ENCODE measurements at regions not wholly inside any gene's neighbourhood (a gene's known extent, or its start where the extent isn't known, plus 50 kb on each side); places are given as distances from the start of the nearest gene placed in this dataset.

DNA sequence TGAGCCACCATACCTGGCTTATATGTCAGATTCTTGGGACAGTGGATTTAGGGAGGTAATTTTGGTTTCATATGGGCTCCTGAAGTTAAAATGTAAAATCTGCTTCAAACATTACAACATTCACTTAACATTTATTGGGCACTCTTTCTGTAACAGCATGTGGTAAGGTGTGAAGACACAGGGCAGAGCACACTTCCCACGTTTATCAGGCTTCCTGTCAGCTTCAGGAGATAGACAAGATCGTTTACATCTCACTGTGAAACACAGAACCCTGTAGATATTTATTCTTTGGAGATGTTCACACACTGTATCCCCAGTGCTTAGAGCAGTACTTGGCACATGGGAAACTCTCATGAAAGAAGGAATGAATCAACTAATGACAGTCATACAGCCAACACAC lies 426.0 kb upstream of the RARB start:
- DNase-seq (ENCODE audit: low read depth): no peak

DNA sequence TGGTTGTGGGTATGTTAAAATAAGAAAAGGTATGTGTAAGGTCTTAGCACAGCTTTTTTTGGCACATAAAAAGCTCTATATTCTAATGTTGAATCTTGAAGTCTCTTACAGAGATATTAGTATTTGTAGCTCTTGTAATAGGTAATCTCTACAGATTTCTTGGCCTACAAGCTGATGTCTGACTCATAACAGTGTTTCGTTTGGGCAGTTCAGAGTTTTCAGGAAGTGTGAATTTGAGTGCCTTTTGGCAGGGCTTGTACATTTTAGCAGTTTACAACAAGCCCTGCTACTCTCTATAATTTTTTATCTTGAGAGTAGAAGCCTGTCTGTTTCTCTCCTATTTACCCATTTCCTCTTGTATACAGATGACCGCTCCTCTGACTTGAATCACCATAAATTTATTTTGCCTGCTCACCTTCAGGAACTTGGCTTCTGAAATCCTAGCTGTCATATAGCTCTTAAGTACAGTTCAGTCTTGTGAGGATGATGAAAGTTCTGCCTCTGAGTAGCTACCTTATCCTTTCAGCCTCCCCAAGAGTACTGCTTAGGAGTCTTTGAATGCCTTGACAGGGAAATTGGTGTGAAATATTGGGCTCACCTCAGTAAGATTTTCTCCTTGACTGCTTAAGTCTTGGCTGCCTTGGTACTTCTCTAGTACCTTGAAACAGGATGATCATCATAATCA lies 419.9 kb upstream of the RARB start:
- DNase-seq (ENCODE audit: low read depth): no peak

DNA sequence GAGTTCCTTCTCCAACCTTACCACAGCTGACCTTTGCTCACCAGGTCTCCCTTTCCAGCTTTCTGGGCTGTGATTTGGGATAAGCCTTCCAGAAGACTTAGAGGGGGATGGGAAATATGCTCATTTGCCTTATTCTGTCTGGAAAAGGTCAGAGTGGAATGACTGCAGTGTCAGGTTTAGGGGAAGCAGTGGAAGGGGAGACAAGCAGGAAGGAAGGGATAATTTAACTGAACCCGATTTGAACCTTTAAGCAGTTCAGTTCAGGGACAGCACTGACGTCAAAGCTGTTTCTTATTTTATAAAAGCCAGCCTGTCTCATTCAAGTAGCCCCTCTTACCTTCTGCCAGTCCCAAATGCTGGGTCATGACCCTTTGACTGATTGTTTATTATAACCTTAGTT lies 418.4 kb upstream of the RARB start:
- no peak for DNase-seq (ENCODE audit: low read depth)

DNA sequence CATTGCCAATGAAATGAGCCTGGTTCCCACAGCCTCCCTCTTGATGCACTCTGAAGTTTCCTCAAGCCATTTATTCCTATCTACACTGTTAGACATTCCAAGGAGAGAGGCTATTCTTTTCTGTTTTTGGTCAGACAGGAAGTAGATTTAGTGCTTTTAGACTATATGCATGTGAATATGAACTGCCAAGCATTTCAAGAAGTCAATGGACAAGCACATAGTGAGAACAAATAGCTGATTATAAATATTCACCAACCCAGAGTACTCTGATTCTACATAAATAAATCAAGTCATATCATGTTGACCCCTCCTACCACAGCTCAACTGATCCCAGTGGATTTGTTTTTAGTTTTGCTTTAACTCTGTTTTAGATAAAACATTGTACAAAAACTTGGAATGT lies 412.5 kb upstream of the RARB start:
- no peak for DNase-seq (ENCODE audit: low read depth)

DNA sequence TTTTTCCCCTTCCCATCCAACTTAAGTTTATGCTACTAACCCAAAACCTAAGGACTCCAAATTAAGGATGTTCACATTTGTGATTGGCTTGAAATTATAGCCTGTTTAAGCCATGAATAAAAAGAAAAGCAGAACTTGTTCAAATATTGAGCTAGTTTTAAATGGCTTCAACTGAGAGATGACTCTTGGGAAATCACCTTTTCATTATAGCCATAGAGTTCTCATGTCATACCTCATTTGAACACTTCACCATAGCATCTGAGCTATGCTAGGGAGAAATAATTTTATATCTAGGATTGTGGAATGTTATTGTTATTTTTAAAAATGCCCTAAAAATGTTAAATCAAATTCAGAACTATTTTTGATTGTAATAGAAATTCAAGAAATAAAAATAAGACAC lies 409.2 kb upstream of the RARB start:
- no peak for DNase-seq (ENCODE audit: low read depth)

DNA sequence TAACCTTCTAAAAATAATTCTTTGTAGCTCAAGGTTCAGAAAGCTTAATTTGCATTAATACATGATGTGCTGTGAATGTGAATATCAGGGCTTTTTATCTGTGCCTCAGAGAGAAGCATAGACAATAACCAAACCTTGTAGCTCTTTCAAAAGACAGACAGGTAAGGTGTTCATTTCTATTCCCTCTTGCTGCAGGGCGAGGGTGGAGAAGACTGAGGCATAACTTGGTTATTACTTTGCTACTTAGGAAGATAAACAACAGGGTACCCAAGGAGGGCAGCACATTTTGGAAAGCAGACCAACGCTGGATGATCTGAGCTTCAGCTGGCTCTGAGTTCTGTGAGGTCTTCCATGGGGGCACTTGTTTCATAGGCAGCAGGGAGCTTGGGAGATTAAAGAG lies 408.6 kb upstream of the RARB start:
- DNase-seq (ENCODE audit: low read depth): no peak

DNA sequence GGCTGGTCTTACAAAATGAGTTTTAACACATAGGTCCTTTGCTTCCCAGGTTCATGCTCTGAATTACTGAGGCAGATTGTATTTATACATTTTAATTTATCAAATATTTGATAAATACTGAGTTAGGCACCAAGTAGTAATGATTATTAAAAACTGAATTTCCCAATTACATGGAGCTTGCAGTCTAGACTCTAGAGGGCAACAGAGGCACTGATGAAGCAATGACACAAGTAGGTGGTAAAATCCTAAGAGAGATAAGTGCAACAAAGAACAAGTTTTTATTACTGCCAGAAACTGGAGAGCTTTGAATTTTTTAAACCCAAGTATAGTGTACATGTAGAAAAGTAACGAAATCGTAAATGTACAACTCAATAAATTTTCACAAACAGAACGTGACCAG lies 406.2 kb upstream of the RARB start:
- DNase-seq (ENCODE audit: low read depth): no peak

DNA sequence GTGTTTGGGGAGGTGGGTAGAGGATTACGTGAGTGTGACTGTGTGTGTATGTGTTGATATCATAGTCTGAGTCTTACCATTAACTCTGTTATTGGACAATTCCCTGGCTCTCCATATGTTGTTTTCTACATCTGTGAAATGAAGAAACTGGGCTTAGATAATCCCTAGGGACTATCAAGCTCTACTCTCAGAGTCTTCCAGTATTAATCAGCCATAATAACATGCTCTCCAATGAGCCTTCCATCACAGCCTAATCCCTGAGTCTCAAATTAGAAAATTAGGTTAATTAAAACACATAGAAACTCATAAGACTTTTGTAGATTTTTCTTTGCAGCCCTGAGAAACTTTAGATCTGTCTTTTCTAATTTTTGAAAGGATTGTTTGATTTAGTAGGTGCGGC lies 404.2 kb upstream of the RARB start:
- DNase-seq (ENCODE audit: low read depth): no peak

DNA sequence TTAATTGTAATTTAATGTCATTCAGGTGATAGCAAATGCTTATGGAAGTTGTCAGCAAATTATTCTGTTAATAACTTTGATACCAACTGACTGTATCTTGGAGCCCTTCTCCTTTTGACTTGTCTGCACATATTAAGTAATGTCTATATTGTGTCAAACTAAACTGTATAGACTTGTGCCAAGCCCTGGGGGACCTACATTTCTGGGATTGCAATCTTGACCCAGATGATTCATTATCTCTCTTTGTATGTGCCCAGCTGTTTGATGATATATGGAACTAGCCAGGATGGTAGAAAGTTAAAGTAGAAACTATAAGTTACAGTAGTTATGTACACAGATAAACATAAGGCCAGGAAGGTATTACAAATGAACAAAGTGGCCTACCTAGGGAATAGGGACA lies 402.8 kb upstream of the RARB start:
- no peak for DNase-seq (ENCODE audit: low read depth)

DNA sequence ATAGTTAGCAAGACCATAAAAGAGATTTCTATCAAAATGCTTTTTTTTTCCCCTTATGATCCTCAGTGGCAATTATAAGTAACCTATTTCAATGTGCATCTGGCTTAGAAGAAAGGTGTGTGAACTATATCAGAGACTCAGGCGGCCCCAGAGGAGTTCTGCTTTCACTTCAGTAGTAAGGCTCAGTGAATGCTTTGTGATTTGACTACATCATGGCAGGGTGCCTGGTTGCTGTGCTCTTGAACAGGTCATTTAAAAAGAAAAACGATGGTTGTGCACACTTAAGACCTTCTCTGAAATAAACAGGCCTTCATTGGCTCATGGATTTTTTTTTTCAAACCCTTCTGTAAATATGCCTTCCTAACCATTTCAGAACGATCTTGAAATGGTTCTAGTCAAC lies 400.4 kb upstream of the RARB start:
- DNase-seq (ENCODE audit: low read depth): no peak

DNA sequence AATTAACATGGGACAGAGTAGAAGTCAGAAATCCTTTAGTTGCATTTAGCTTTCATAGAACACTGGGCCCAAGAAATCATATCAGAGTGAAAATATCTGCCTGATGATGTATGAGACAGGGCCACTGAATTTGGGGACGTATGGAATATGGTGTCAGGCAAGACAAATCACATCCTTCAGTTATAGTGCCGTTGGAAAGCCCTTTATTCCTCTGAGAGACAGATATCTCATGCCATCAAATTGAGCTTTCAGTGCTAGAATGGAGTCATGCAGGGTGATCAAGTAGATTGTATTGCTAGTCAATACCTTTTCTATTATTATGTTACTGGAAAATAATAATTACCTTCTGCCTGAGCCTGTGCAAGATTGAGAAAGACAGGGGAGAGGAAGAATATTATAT lies 398.2 kb upstream of the RARB start:
- no peak for DNase-seq (ENCODE audit: low read depth)

DNA sequence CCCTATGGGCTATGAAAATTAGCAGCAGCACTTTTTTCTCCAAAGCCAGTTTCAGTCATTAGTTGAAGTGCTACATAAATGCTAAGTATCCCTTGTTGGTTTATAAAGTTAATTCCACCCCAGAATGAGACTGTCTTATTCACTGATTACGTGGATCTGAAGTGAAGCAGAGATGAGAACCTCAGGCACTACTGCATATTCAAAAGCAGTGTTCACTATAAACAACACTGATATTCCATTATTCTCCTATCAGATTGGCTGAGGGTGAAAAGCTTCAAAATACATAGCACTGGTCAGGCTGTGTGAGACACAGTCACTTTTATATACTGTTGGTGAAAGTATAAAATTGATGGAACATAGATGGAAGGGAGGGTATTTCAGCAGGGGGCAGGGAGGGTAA lies 395.7 kb upstream of the RARB start:
- DNase-seq (ENCODE audit: low read depth): no peak

DNA sequence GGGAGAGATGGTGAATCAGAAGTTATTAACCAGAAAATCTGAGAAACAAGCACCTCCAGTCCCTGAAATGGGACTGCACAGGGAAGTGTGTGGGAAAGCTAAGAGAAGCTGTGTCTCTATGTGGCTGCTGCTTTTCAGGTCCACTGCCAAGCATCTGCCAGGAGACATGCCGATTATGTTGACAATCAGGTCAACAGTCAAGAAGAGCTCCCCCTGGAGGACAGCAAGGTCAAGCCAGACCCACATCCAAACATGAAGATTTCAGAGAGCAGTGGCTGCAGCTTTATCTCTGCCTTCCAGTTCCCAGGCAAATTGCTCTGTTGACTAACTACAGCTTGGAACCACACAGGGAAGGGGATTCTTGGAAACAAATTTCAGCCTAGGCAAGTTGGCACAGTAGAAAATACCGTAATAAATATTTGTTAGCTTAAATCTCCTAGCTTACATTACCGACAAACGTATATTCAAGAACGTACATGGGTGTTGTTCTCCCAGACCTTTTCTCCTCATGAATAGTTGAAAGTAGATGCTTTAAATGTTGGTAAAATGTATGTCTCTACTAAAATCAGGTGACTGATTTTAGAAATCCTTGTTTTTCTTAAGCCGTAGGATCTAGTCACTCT lies 394.5 kb upstream of the RARB start:
- DNase-seq (ENCODE audit: low read depth): no peak

DNA sequence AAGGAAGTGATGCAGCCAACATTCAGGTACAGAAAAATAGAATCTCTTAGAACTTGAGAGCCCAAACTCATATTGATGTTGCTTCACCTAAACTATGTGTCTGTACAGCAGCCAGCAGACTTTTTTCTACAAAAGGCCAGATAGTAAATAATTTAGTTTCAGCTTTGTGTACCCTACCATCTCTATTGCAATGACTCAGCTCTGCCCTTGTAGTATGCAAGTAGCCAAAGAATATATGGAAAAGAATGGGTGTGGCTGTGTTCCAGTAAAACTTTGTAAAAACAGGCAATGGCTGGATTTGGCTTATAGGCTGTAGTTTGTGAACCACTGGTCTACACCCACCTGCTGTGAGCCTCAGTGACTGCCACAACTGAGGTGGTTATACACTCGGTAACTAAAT lies 392.5 kb upstream of the RARB start:
- DNase-seq (ENCODE audit: low read depth): no peak

DNA sequence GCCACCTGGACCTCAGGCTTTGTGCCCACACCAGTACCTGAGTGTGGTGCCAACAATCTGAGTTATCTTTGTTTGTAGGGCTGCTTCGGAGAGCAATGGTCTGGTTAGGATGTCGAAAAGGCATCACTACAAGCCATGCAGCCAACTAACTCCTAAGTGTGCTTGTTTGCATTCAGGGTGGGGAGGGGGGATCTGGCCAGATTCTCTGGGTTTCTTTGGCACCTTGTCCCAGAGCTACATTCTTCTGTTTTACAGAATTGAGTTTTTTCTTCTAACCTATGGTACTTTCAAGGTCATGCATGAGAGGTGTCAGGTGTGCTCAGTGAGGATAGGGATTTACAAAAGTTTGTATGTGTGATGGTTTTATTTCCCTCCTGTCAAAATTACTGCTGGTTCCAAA lies 391.4 kb upstream of the RARB start:
- no peak for DNase-seq (ENCODE audit: low read depth)

DNA sequence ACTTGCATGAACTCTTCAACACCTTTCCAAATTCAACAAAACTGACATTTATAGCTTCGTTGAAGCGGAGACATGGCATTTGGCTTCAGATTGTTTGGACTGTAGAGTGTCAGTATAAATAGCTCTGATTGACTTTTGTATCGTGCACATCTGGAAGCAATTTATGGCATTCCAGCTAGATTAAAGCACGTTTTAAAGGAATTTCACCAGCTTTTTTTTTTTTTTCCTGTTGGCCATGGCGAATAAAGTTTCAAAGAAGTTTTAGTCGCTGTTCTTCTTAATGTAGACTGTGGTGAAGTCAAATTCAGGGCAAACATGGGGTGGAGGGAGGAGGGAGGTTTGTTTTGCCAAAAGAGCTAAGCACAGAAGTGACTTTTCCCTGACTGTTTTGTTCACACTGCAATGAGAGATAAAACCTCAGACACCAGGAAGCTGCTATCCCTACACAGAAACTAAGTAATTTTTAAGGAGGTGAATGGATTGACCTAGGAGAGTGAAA lies 391.0 kb upstream of the RARB start:
- no peak for DNase-seq (ENCODE audit: low read depth)

DNA sequence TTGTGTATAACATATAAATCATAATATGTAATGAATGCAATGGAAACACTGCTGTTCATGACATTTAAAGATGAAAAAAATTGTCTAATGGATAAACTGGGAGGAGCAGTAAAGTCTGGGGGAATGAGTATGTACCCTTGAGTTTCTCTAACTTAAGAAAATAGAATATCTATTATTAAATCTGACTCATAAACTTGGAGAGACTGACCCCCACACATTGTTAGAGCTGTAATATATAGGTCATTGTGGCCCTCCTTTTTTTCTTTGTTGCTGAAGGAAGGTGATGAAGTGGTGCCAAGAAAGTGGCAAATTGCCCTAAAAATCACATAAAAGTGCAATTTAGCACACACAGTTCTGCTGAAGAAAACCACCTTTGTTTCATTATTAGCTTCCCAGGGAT lies 389.8 kb upstream of the RARB start:
- no peak for DNase-seq (ENCODE audit: low read depth)

DNA sequence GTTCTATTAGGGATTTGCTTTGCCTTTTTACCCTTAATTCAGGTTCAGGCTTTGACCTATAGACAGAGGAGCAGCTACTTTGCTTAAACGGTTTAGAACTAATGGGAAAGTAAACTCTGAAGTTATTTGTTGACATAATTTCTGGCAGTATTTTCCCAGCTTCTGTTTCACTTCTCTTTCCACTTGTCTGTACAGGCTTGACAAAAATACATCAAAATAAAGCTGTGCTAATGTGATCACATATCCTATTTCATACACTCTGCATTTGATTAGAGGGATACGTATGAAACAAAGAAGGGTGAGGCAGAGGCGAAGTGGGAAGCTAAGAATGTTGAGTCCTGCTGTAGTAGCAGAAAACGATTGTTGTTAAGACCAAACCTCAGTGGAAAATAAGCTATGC lies 389.1 kb upstream of the RARB start:
- DNase-seq (ENCODE audit: low read depth): no peak

DNA sequence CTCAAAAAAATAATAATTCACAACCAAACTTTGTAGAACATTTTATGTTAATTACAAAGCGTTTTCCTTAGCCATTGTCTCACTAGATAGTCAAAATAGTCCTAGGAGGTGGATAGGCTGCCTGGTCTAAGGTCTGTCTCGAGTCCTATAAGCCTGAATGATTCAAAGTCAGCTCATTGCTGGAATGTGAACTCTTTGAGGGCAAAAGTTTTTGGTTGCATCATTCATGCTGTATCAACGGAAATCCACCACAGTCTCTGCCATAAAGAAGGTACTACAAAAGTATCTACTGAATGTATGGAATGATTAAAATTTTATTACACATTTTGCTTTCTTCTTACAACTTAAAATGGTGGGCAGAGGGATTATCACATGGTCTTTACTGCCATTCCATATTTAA lies 387.3 kb upstream of the RARB start:
- DNase-seq (ENCODE audit: low read depth): no peak

DNA sequence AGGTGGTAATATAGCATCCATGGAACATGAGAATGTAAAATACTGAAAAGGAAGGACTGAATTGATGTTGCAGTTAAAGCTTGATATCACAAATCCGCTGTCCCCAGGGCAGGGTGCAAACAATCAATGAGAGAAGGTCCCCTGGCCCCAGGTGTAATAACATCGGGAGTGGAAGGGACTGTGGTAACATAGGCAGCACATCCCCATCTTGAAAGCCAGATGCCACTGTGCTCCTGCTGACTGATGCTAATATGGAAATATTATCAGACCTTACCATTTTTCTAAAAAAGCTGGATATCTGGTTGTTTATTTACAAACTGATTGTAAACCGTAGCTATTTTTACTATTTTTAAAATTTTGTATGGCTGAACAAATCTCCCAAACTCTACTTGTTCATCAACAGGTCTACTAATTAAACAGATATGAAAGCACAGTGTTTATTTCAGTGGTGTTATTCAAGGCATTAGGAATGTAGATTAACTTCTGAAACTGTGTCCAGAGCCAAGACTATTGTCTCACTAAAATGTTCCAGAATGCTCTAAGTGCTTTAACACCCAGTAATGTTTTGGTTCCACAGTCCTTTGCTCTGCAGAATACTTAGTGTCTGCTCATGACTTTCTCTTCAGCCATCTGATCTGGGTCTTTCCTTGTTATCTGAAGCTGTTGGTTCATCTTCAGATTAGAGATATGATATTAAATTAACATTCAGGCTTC lies 386.0 kb upstream of the RARB start:
- DNase-seq (ENCODE audit: low read depth): no peak

DNA sequence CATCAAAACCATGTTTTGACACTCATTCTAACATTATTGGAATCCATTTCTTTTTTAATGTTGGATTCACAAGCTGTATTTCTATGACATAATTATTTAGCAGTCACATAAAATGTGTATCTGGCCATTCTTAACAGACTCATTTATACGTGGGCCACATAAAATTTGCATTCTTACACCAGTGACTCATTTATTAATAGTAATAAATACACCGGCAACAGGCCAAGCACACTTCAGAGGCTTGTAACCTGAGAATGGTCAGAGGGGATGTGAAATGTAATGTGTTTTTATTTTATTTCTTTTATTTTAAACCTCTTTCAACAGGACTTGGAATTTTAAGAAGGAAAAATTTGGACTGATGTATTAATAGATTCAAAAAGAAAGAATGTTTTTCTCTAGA lies 384.9 kb upstream of the RARB start:
- no peak for DNase-seq (ENCODE audit: low read depth)

DNA sequence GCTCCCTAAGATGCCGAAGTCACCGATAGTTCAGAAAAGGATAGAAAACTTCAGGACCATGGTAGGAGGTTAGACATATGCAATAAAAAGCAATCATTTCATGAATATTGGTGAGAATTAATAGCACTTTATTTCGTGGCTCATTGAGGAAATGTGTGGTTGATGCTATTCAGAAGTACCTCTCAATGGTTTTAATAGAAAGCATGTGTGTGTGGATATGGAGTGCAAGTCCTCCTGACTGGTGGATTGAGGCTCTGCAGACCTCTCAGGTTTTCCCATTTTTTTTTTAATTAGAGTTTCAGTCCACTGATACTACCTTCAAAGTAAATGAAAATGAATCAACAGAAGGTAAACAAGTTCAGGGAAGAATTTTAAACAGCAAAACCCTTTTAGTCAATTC lies 384.3 kb upstream of the RARB start:
- DNase-seq (ENCODE audit: low read depth): no peak
